GM21528 (cell line): ENCODE measurements at regions not wholly inside any gene's neighbourhood (a gene's known extent, or its start where the extent isn't known, plus 50 kb on each side); places are given as distances from the start of the nearest gene placed in this dataset.

Experiments used
- ATAC-seq: cut with Tn5 transposase; IDR thresholded peaks from one replicate; pipeline ENCODE4 v1.9.1; 2021; ENCODE audit warnings: mild to moderate bottlenecking, moderate library complexity; ENCODE audit not compliant: unreplicated experiment, low FRiP score

DNA sequence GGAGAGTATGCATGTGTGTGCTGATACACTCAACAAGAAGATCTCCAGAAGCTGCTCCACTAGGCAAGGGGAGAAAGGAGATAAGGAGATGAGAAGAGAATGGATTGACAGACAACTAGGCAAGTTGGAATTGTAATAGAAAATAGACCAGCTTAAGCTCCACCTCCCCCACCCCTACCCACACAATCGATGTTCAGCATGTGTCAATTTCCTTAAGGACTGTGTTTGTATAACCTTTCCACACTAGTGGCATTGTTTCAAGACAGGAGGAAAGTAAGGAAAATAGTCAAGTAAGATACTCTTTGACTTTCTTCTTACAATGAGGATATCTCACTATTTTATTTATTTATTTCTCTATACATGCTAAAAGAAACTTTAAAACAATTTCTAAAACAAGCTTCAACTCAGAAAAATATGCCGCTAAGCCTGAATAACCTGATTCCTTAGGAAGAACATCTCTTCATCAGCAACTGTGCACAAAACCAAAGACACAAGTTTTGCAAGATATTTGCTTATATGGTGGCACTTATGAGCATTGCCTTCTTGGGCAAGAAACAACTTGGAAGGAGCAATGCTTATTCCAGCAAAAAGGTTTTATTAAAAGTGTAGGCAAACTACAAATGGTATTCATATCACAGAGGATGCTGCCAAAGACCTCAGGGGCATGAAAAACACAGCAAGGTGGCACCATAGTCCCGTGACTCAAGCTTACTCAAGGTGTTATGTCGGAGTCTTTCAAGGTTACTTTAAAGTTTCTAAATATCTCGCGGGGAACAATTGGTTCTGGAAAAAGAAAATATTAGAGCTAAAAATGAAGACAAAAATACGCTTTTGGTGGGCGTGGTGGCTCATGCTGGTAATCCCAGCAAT is 249.1 kb downstream of the COL12A1 start:
- no peak for ATAC-seq

DNA sequence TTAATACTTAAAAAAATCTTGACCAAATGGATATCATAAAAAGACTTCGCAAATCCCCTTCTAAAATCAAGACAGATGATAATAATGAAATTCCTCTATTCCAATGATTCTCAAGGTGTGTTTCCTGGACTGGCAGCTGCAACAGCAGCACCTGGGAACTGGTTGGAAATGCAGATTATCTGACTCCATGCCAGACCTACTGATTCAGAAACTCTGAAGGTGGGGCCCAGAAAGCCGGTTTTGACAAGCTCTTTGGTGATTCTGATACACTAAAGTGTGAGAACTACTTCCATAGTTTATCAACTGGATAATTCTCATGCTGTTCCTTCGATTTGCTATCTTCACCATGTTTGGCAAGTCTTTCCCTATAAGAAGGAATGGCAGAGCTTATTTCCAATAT is 252.1 kb downstream of the COL12A1 start:
- no peak for ATAC-seq

DNA sequence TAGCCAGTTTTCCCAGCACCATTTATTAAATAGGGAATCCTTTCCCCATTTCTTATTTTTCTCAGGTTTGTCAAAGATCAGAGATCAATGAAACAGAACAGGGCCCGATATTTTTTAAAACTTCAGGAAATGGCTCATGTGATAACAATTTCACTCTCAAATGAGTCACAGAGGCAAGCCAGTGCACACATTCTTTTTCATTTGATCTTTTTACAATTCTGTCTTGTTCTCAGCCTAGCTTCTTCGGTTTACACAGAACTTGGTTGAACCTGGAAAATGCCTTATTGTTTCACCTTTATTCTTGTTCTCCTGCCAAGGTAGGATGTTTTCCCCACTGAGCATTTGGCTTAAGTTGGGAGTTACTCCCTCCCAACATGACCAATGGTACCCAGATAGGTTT is 258.9 kb downstream of the COL12A1 start:
- ATAC-seq, result no peak

DNA sequence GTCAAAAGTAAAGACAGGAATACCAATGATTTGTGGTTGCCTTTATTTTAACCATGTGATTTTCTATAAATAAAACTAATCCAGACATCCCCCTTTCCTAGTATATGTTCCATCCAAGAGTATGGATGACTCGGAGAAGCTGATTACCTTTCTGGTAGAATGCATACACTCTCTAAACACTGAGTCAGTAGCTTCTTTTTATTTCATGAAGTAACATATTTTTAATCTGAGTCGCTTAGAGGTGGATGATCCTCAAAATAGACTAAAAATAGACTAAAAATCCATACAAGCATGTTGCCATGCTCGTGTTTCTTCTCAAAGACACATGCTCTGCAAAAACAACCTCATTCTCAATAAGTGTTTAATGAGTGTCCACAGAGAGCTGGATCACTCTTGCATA is 263.7 kb downstream of the COL12A1 start:
- no peak for ATAC-seq

DNA sequence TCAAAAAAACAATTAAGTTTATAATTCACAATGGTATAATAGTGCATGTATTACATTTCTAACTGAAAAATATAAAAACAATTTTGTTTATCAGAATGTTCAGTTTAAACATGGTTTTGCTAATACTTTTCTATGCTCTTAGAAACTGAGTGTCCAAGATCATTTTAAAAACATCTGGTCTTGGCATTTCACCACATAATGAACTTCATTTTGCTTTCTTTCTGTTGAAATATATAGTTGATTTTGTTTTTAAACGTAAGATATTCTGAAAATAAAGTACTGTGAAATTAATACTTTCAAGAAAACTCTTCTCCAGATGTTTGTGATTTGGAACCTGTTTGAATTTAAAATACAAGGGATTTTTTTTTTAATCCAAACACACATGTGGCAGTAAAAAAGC is 264.4 kb downstream of the COL12A1 start:
- ATAC-seq, result no peak

DNA sequence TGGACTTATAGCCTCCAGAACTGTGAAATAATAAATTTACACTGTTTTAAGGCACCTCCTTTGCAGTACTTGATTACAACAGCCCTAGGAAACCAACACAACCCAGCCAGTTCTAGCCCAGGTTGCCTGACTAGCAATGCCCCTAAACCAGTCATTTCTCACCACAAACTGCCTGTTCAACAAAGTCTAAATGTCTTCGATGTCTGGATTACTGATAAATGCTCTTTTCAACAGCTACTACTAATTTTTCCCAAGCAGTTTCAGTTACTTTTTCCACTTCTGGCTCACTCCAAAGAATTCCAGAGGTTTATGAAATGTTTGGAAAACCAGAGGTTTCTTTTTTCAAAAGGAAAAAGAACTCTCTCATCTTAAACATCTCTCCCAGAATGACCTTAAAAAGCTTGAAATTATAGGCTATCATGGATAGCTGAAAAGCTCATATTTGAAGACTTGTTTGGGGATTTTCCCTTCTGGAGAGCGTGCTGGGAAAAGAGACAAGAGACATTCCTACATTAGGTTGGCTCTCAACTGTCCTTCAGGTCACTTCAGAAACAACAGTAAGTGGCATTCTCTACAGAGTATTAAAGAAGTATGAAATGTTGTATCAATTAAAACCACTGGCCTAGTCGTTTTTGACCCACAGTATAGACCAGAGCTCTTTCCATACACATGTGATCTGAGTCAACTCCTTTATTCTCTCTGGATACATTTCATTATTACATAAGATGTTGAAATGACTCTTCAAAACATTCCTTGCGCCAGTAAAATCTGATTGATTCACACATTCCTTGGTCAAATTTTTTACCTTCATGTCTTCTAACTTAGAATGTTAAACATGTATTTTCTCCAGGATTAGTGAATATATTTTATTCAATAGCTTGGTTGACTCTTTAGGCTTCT is 265.9 kb downstream of the COL12A1 start:
- ATAC-seq, result no peak

DNA sequence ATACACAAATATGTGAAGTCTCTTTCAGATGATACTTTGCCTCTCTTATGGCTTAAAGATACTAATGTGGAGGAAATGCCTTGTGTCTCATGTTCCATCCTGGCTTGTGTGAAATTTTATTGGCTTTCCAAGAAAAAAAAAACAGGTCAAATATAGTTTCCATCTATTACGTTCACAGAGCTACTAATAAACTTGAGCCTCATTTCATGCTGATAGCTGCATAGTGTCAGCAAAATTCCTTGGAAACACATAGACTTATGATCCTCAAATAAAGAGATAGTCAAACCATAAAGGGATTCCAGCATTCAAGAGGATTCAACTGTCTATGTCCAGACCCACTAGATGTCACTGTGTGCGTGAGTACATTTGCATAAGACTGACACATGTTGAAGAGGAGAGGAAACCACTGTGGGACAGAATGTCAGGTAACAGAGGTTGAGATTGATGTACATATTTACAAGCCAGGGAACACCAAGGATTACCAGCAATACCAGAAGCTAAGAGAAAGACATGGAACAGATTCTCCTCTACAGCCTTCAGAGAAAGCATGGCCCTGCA is 266.6 kb downstream of the COL12A1 start:
- ATAC-seq, result no peak

DNA sequence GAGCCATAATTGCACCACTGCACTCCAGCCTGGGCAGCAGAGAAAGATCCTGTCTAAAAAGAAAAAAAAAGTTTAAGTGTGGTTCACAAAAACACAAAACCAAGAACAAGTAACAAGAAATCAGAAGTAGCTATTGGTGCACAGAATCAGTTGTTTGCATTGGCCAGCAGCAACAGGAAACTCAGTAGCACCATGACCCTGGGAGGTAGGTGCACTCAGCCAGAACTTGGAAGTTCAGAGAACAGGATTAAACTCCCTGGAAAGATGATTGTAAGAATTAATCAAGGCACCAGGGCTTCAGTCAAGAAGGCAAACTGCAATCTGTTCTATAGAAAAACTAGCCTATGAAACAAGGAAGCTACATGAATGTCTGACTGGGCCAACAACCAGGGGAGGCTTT is 267.9 kb downstream of the COL12A1 start:
- ATAC-seq, result no peak

DNA sequence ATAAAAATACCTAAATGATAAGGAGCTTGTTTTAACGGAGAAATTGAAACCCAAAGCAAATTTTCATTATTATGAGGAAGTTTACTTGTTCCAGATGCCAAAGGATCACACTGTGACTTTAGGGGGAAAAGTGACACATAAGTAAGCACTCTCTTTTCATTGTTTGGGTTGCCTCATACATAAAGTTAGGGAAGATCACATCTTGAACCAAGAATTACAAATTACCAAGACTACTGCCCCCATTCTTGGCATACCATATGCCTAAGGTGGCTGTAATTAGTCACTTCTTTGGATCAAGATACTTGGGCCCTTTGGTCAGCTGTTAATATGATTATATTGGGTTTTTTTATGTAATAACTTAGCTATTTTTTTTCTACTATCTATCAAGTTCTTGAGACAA is 269.0 kb downstream of the COL12A1 start:
- ATAC-seq, result no peak

DNA sequence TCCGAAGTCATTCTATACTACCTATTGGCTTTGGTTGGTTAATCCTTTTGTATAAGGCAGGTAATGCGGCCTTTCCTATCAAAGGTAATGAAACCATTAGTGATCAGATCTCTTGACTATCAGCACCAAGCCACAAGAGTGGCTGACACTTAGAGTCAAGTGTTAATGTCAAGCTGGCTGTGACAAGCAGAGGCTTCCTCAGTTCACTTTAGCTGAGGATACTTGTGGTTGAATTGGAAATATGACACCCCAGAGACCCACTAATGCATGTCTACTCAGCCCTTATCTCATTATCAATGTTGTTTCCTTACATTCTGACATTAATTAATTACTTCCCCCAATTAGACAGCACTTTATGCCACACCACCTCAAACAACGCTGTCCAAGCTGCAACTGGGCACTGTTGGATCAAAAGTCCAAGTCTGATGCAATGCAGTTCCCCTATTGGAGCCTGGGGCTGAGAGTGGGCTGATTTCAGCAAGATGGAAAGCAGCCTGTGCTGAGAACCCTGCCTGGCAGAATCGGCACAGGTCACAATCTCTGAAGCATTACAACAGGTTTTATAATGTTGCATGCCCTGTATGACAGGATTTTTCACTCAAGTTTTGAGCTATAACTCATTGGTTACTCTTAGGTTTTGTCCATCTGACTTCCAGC is 273.5 kb downstream of the COL12A1 start:
- ATAC-seq, result no peak

DNA sequence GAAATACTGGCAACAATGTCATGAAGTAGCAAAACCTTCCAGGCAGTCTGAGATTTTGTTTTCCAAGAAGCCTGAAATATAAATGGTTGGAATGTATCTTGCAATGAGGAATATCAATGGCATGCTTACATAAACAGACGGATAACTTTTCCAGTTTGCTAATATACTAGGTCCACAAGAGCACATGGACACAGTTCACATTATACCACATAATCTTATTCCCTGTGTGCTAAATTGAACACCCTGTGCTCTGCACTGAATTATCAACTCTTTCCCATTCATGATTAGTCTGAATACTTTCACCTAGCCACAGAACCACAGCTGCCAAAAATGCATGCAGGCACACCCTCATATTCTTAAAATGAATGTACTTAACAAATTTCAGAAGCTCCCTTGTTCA is 274.3 kb downstream of the COL12A1 start:
- no peak for ATAC-seq

DNA sequence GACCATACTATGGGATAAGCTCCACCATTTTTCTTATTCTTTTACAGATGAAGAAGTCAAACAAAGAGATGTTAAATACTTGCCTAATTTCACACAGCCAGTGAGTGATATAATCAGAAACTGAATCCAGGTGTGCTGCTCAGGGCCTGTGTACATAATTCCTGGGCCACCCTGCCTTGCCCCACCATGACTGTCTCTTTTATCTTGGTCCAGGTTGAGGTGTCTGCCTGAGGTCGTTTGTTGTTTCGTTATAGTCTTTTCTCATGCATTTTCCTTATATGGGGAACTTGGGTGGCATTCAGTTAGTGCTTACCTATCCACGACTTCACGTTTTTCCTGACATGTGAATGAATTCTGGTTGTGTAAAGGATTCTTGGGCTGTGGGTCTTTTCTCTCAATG is 277.6 kb downstream of the COL12A1 start:
- ATAC-seq, result no peak

DNA sequence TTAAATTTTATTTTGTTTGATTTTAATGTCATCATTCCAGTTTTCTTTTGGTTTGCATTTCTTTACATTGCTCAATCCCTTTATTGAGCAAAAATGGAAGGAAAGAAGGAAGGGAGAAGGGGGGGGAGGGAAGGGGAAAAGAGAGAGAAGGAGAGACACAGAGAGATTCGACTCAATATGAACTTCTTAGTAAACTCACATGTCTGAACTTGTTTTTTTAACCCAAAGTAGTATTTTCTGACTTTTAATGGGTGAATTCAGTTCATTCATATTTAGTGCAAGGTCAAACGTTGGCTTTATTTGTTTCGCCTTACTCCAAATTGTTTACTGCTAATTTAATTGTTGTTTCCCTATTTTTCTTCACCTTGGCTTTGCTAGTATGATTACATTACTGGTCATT is 278.6 kb downstream of the COL12A1 start:
- no peak for ATAC-seq

DNA sequence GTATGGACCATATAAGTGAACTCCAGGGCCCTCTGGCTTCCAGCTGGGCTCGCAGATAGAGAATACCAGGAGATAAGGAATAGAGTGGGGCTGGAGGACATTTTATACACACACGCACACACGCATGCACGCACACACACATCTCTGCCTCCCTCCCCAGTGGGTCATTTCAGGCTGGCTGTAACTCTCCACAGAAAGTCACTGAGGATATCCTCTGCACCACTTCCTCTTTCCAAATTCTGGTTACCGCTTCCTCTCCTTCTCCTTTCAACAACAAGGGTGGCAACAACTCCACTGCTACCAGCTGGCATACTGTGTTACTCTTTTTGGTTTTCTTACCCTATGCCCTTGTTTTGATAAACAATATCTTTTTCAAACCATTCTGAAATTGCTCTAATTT is 280.2 kb downstream of the COL12A1 start:
- no peak for ATAC-seq

DNA sequence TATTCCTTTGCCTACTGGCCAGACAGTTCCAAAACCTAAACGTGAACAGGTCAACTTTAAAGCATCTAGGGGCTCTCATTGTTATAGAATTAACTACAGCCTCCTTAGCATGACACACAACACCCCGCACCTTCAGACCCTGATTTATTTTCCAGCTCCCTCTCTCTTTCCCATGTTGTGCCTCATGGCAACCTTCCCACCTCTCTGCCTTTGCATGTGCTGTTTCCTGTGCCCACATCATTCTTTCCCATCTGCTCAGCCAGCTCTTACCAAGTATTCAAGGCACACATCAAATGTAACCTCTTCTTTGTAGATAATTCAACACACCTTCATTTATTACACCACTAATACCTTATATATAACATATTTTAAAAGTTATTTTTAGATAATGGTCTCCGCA is 291.0 kb downstream of the COL12A1 start:
- no peak for ATAC-seq

DNA sequence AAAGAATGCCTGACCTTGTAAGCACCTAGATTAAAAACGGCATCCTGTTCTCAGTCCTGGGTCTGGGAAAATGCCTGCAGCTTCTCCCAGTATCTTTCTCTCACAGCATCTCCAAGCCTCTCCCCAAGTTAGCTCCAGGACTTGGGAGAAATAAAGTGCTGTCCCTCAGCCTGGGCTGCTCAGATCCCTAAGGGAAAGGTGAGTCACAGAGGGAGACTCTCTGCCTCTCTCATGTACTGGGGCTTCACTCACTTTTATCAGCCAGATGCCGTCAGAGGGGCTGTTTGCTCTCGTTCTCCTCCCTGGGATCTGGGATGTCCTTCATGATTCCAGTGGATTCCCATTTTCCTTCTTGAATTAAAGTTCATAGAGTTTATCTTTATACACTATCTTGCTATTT is 293.6 kb downstream of the COL12A1 start:
- ATAC-seq, result no peak

DNA sequence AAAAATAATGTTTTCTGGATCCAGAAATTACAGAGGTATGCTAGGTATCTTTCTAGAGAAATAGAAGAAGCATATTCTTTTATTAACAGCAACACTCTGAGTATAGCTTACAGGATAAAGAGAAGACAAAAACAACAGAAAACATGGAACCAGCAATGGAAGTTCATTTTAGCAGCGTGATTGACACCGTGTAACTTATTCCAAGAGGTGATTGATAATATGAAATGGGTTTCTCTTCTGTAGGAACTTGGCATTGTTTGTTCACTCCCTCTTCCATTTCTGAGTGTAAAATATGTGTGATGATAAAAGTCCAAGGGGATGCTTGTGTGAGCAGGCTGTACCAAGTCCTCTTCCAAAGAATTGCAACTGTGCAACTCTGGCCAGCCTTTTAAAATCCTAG is 303.0 kb downstream of the COL12A1 start:
- ATAC-seq, result no peak

DNA sequence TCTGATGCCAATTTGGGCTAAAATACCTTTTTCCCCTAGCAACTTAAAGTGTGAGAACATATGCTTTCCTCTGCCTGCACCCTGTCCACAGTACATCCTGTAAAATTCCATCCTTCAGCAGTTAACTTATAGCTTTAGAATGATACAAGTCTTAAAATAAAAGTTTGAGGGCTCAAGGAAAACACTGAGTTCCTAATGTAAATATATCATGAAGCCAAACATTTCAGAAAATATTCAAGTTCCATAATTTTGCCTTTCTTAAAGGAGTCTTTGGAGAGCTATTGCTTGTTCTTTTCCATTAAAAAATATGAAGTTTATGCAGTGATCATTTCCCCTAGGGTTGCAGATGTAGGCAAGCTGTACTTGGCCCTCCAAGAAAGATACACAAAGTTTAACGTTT is 303.8 kb downstream of the COL12A1 start:
- no peak for ATAC-seq

DNA sequence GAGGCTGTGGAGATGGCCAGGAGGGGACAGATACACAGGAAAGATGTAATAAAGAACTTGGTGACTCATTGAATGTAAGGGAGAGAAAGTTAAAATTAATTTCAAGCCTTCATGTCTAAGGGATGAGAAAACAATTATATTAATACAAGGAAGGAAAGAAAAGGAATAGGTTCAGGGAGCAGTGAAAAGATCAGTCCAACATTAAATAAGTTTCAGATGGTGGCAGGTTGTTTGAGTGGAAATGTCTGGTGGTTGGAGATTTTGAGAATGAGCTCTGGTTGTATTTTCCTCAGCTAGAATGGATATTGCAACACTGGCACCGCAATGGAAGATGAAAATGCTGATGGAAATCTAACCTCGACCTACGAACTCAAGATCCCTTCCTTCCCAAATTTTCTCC is 304.3 kb downstream of the COL12A1 start:
- no peak for ATAC-seq

DNA sequence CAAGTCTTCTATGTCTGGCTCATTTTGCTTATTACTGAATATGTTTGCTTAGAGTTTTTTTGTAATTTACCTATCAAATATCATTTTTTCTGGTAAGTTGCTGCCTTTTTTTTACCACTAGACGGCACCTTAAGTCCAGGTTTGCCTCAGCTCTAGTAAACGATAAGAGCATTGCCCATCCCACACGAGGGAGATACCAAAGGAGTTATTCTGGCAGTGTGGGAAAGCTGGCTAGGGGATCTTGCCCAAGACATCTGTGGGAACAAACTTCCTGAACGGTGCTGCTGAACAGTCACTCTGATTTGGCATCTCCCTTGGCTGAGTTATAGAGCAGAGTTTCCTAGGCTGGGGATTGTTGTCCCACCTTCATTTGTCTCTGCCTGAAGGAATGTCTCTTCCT is 306.4 kb downstream of the COL12A1 start:
- no peak for ATAC-seq

DNA sequence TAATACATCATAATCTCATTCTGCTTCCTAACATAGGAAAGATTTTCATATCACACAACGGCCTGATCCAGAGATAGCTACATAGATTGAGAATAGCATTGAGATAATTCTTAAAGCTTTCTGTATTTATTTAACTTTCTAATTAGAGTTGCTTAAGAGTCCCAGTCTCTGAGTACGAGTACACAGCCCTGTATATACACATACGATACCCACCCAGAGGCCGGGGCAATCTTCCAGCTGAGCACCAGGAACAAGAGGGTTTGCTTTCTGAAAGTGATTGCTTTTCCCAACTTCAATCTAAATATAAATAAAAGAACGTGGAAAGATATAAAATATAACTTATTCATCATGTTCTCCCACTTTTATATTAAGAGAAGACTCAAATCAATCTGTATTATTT is 313.8 kb downstream of the COL12A1 start:
- ATAC-seq, result no peak
